HepG2 (cell line): ENCODE measurements at regions not wholly inside any gene's neighbourhood (a gene's known extent, or its start where the extent isn't known, plus 50 kb on each side); places are given as distances from the start of the nearest gene placed in this dataset.

ENCODE experiments used
- ATAC-seq: fragments of 200-7000 bp; cut with Tn5 transposase; 3 replicates; pipeline ENCODE4 v1.9.1; 2020; ENCODE audit warnings: mild to moderate bottlenecking, moderate library complexity
- BruUV-seq: library from RNA; stranded (reverse); fragments of 400-500 nt; replicated peaks from 2 replicates; lab custom pipeline; 2021; lab: Mats Ljungman, UMichigan
- CTCF ChIA-PET: fragments of 300-600 bp; formaldehyde crosslinking; extraction: SDS; loops from one replicate; lab custom pipeline; 2021; ENCODE audit warnings: low total read pairs, inconsistent platforms, low intra/inter-chr PET ratio; lab: Yijun Ruan, JAX
- POLR2A ChIA-PET: fragments of 350-600 bp; sonication (Branson Sonifier 250); formaldehyde crosslinking; loops from one replicate; lab custom pipeline; 2020; ENCODE audit warnings: antibody characterized with exemption, inconsistent platforms; lab: Yijun Ruan, JAX
- DNase-seq: peaks from one replicate; pipeline ENCODE4 v3.0.0-alpha.2; 2015; ENCODE audit warnings: low spot score
- FAIRE-seq: peaks from 3 replicates; lab custom pipeline; 2011; peaks lifted over from hg19 to GRCh38; lab: Jason Lieb, UNC
- H2AFZ ChIP-seq: one replicate; pipeline ENCODE4 v1.6.1; 2011; ENCODE audit warnings: low read length, inconsistent platforms
- H3K27ac ChIP-seq: fragments of 300-600 bp; 3 replicates; pipeline ENCODE4 v1.8.0; 2011; ENCODE audit warnings: mixed run types, mild to moderate bottlenecking, mixed read lengths, low read length, inconsistent platforms; ENCODE audit not compliant: insufficient read depth; ENCODE audit errors: extremely low read length
- H3K27me3 ChIP-seq, 2 experiments: fragments of 200-600 bp in 1 of 2; 2 replicates in 1 of 2; 3 replicates in 1 of 2; pipeline versions ENCODE4 v1.6.0 to v1.8.0; 2011; ENCODE audit warnings: low read length in 2 of 2, mild to moderate bottlenecking in 2 of 2, moderate library complexity in 2 of 2, inconsistent platforms in 1 of 2; ENCODE audit not compliant: insufficient read depth in 2 of 2, control insufficient read depth in 1 of 2
- H3K36me3 ChIP-seq, 2 experiments: fragments of 200-600 bp in 1 of 2; replicated peaks in 1 of 2; 2 replicates in 1 of 2; 3 replicates in 1 of 2; pipeline versions ENCODE4 v1.5.1 to v1.8.0; 2011; ENCODE audit warnings: low read length in 2 of 2, inconsistent platforms in 1 of 2; ENCODE audit not compliant: insufficient read depth in 2 of 2, control insufficient read depth in 1 of 2
- H3K4me1 ChIP-seq: 2 replicates; pipeline ENCODE4 v1.5.1; 2012; ENCODE audit warnings: low read length, inconsistent platforms; ENCODE audit not compliant: insufficient read depth
- H3K4me2 ChIP-seq: 2 replicates; pipeline ENCODE4 v1.6.0; 2011; ENCODE audit warnings: low read depth, low read length, inconsistent platforms
- H3K4me3 ChIP-seq, 3 experiments: fragments of 200-600 bp in 1 of 3; sonication (generic), shearing (Covaris generic) in 1 of 3; replicated peaks in 1 of 3; 2 replicates each; pipeline ENCODE4 v1.5.1; 2011 to 2016; ENCODE audit warnings: low read length in 3 of 3, inconsistent platforms in 2 of 3, low read depth in 2 of 3, mild to moderate bottlenecking in 2 of 3, control low read depth in 1 of 3, mixed read lengths in 1 of 3; ENCODE audit not compliant: insufficient read depth in 1 of 3
- H3K79me2 ChIP-seq: one replicate; pipeline ENCODE4 v1.6.1; 2011; ENCODE audit warnings: low read length, inconsistent platforms; ENCODE audit not compliant: insufficient read depth
- H3K9ac ChIP-seq: 2 replicates; pipeline ENCODE4 v1.6.0; 2011; ENCODE audit warnings: mild to moderate bottlenecking, low read depth, low read length, inconsistent platforms; ENCODE audit not compliant: insufficient read depth
- H3K9me3 ChIP-seq: 2 replicates; pipeline ENCODE4 v1.5.1; 2012; ENCODE audit warnings: mild to moderate bottlenecking, low read length
- H4K20me1 ChIP-seq: 2 replicates; pipeline ENCODE4 v1.6.0; 2011; ENCODE audit warnings: inconsistent platforms, mild to moderate bottlenecking, low read length, moderate library complexity; ENCODE audit not compliant: insufficient read depth
- EP300 ChIP-seq, 3 experiments: sonication (generic) in 1 of 3; formaldehyde crosslinking in 1 of 3; IDR thresholded peaks; 2 replicates each; pipeline versions ENCODE4 v1.5.1 to v1.6.1; 2011 to 2020; ENCODE audit warnings: low read depth in 2 of 3, low read length in 2 of 3, borderline replicate concordance in 1 of 3, improper control_type of control experiment in 1 of 3, mild to moderate bottlenecking in 1 of 3, missing genetic modification reagents in 1 of 3, moderate library complexity in 1 of 3
- KLF16 ChIP-seq, 2 experiments: sonication (generic) in 1 of 2; formaldehyde crosslinking in 1 of 2; IDR thresholded peaks; 2 replicates each; pipeline versions ENCODE4 v1.6.1 to v1.8.0; 2016 to 2023; ENCODE audit warnings: missing genetic modification reagents in 2 of 2, missing compliant biosample characterization in 1 of 2
- NCOA5 ChIP-seq: sonication (generic); formaldehyde crosslinking; IDR thresholded peaks from 2 replicates; pipeline ENCODE4 v1.4.0; 2020; ENCODE audit warnings: missing genetic modification reagents
- TAF1 ChIP-seq: sonication (generic); formaldehyde crosslinking; IDR thresholded peaks from 2 replicates; pipeline ENCODE4 v1.4.0; 2020; ENCODE audit warnings: missing genetic modification reagents
- ZBTB42 ChIP-seq: sonication (generic); formaldehyde crosslinking; IDR thresholded peaks from 2 replicates; pipeline ENCODE4 v1.5.0; 2020; ENCODE audit warnings: mild to moderate bottlenecking, missing genetic modification reagents
- ZNF34 ChIP-seq: sonication (generic); formaldehyde crosslinking; IDR thresholded peaks from 2 replicates; pipeline ENCODE4 v1.4.0; 2020; ENCODE audit warnings: mild to moderate bottlenecking, missing genetic modification reagents, borderline replicate concordance
- ZNF564 ChIP-seq: sonication (generic); formaldehyde crosslinking; IDR thresholded peaks from 2 replicates; pipeline ENCODE4 v1.8.1; 2023; ENCODE audit warnings: mild to moderate bottlenecking, missing genetic modification reagents
- ZNF746 ChIP-seq: sonication (generic); formaldehyde crosslinking; IDR thresholded peaks from 2 replicates; pipeline ENCODE4 v1.8.0; 2022; ENCODE audit warnings: mild to moderate bottlenecking, missing genetic modification reagents
- WGBS: methylation state at CpG from one replicate; pipeline ENCODE4 v1.1.6; 2017; ENCODE audit warnings: low lambda C conversion rate; 5-methylcytosine and 5-hydroxymethylcytosine counted together
- in situ Hi-C: cut with HindIII; loops from 2 replicates; pipeline ENCODE4 v1.10.0; 2017; ENCODE audit warnings: low pct_unique_long_range_greater_than_20kb; ENCODE audit not compliant: extremely low pct_ligation_motif_present
- intact Hi-C: fragments of 100-400 bp; cut with micrococcal nuclease; formaldehyde crosslinking; loops from one replicate; pipeline ENCODE4 v1.10.0; 2022; ENCODE audit not compliant: unreplicated experiment

- Histone ChIP-seq H3K9me3 (no peaks in the 10 kb centered on the region), H4K20me1 (no peaks in the 10 kb centered on the region), H3K27ac (no peak overlapping the region), H3K4me1 (no peaks in the 10 kb centered on the region), H3K9ac (no peak overlapping the region), H3K4me3 (no peak overlapping the region), H3K36me3 (no peaks in the 10 kb centered on the region), H2AFZ (no peak overlapping the region), H3K27me3 (peaks cover 0 to 9% of the 10 kb centered on the region in 2 experiments; a peak in 1 of 5 replicates), H3K4me2 (no peak overlapping the region), H3K79me2 (no peaks in the 10 kb centered on the region)
- intact Hi-C loops: no loop called here
- no peak for DNase-seq
- FAIRE-seq: no peak
- in situ Hi-C loops: no loop called here
- TF ChIP-seq KLF16 (CRISPR knock-in tag; IDR thresholded peaks at IDR 0.05): no peak
- TF ChIP-seq ZNF564 (CRISPR knock-in tag): peak; percentile 90; the same call in 1 of the 2 replicates
- no peak for TF ChIP-seq ZNF34 (CRISPR knock-in tag)
- no peak for TF ChIP-seq ZBTB42 (CRISPR knock-in tag)
- no TSS peak for BruUV-seq
- WGBS: 0% methylated on average over 5 of the region's 6 CpGs
- no peak for ATAC-seq
- POLR2A ChIA-PET: no interaction called here
- CTCF ChIA-PET: no interaction called here
Observed at GRCh38 chr7:67414858-67415257, 418.2 kb downstream of the TYW1 start.

- in situ Hi-C loops: no loop called here
- intact Hi-C loops: no loop called here
- Histone ChIP-seq H3K27me3 (no peaks in the 10 kb centered on the region; a peak in 1 of 5 replicates), H4K20me1 (no peaks in the 10 kb centered on the region), H3K27ac (no peak overlapping the region), H3K9me3 (no peaks in the 10 kb centered on the region), H3K4me2 (no peak overlapping the region), H3K79me2 (no peaks in the 10 kb centered on the region), H3K9ac (no peak overlapping the region), H3K36me3 (no peaks in the 10 kb centered on the region), H2AFZ (no peak overlapping the region), H3K4me1 (no peaks in the 10 kb centered on the region), H3K4me3 (no peak overlapping the region)
- FAIRE-seq (no peak), ATAC-seq (no peak), DNase-seq (no peak)
- TF ChIP-seq TAF1 (CRISPR knock-in tag): no peak
- TF ChIP-seq ZNF746 (CRISPR knock-in tag): no peak
- TF ChIP-seq NCOA5: no peak
- TF ChIP-seq EP300 (IDR thresholded peaks at IDR 0.05; ENCODE audit: low read depth in 2 of 2, low read length in 2 of 2): no peak
- TF ChIP-seq EP300 (CRISPR knock-in tag; IDR thresholded peaks at IDR 0.05; ENCODE audit: borderline replicate concordance): no peak
- BruUV-seq: no TSS peak
- CTCF ChIA-PET: no interaction called here
- WGBS: 8% methylated on average over 3 of the region's 7 CpGs
- POLR2A ChIA-PET: no interaction called here
Observed at GRCh38 chr7:67422601-67423000, 426.0 kb downstream of the TYW1 start.
